ENCODE measurements at regions not wholly inside any gene's neighbourhood (a gene's known extent, or its start where the extent isn't known, plus 50 kb on each side); places are given as distances from the start of the nearest gene placed in this dataset.

- DNase-seq (ENCODE audit: low spot score in 2 of 2), result no peak
- Histone ChIP-seq H3K27me3 (no peaks in the 10 kb centered on the region), H3K9me3 (no peaks in the 10 kb centered on the region), H3K36me3 (no peaks in the 10 kb centered on the region), H3K4me3 (no peak overlapping the region), H3K4me1 (no peaks in the 10 kb centered on the region), H3K27ac (no peak overlapping the region)
- 68% methylated on average over 4 of the region's 4 CpGs for WGBS
- TF ChIP-seq, protein P1, sequence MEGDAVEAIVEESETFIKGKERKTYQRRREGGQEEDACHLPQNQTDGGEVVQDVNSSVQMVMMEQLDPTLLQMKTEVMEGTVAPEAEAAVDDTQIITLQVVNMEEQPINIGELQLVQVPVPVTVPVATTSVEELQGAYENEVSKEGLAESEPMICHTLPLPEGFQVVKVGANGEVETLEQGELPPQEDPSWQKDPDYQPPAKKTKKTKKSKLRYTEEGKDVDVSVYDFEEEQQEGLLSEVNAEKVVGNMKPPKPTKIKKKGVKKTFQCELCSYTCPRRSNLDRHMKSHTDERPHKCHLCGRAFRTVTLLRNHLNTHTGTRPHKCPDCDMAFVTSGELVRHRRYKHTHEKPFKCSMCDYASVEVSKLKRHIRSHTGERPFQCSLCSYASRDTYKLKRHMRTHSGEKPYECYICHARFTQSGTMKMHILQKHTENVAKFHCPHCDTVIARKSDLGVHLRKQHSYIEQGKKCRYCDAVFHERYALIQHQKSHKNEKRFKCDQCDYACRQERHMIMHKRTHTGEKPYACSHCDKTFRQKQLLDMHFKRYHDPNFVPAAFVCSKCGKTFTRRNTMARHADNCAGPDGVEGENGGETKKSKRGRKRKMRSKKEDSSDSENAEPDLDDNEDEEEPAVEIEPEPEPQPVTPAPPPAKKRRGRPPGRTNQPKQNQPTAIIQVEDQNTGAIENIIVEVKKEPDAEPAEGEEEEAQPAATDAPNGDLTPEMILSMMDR (IDR thresholded peaks at IDR 0.05), result no peak
- TF ChIP-seq POLR2A (IDR thresholded peaks at IDR 0.05), result no peak
- TF ChIP-seq EP300 (IDR thresholded peaks at IDR 0.05), result no peak
- TF ChIP-seq POLR2AphosphoS5 (IDR thresholded peaks at IDR 0.05), result no peak
Measured at GRCh38 chr2:198375083-198375410, 570.7 kb downstream of the PLCL1 start.

- Histone ChIP-seq H3K27me3 (no peaks in the 10 kb centered on the region), H3K27ac (no peak overlapping the region), H3K36me3 (no peaks in the 10 kb centered on the region), H3K4me1 (no peaks in the 10 kb centered on the region), H3K9me3 (no peaks in the 10 kb centered on the region), H3K4me3 (no peak overlapping the region)
- TF ChIP-seq, protein P1 (IDR thresholded peaks at IDR 0.05), result peak in 1 of 2 donors; percentile 41
- no peak for TF ChIP-seq POLR2A (IDR thresholded peaks at IDR 0.05)
- no peak for DNase-seq (ENCODE audit: low spot score in 2 of 2)
- WGBS, result 40% methylated on average over 3 of the region's 3 CpGs
Measured at GRCh38 chr2:198374375-198375082, 570.1 kb downstream of the PLCL1 start.

DNA sequence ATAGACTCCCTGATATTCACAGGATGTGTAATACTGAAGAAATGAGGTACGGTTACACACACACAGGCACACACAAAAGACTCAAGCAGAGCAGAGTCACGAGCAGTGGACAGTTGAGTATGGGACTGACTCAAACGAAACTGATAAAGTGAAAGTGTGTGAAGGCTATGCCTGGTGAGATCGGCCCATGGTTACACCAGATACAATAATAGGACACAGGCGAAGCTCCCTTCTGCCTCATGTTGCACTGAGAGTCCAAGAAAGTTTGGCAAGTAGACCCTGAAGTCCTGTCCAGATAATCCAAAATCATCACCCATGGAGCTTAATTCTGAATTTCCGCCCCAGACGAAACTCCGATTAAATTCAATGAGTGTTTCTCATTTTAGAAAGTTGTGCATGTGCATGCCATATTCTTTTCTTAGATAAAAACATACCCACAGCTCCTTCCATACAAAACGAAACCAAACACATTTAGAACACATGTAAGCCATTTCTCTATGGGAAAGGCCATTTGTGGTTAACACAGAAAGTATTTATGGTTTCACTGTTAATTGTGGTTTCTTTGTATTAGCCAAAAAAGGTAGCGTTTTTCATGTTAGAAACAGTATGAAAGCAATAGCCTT, 567.6 kb downstream of the PLCL1 start:
- 54% methylated on average over 10 of the region's 10 CpGs for WGBS
- H3K36me3 ChIP-seq, result no peaks in the 10 kb centered on the region
- no peaks in the 10 kb centered on the region for H3K27me3 ChIP-seq
- no peaks in the 10 kb centered on the region for H3K9me3 ChIP-seq
- H3K27ac ChIP-seq, result no peak overlapping the region
- DNase-seq (ENCODE audit: low spot score in 2 of 2), result no peak
- H3K4me3 ChIP-seq, result peak overlapping the region; percentile 24
- no peak for TF ChIP-seq POLR2A (IDR thresholded peaks at IDR 0.05)
- TF ChIP-seq, protein P1 (IDR thresholded peaks at IDR 0.05), result no peak
- TF ChIP-seq EP300 (IDR thresholded peaks at IDR 0.05), result no peak
- TF ChIP-seq POLR2AphosphoS5 (IDR thresholded peaks at IDR 0.05), result no peak
- no peaks in the 10 kb centered on the region for H3K4me1 ChIP-seq

- Histone ChIP-seq H3K27ac (no peak overlapping the region), H3K27me3 (no peaks in the 10 kb centered on the region), H3K4me1 (no peaks in the 10 kb centered on the region), H3K9me3 (no peaks in the 10 kb centered on the region), H3K36me3 (no peaks in the 10 kb centered on the region), H3K4me3 (no peak overlapping the region)
- TF ChIP-seq POLR2AphosphoS5 (IDR thresholded peaks at IDR 0.05), result no peak
- TF ChIP-seq POLR2A (IDR thresholded peaks at IDR 0.05), result no peak
- TF ChIP-seq, protein P1 (IDR thresholded peaks at IDR 0.05), result no peak
- no peak for TF ChIP-seq EP300 (IDR thresholded peaks at IDR 0.05)
- WGBS, result 90% methylated on average over 1 of the region's 1 CpG
- DNase-seq (ENCODE audit: low spot score in 2 of 2), result no peak
Measured at GRCh38 chr2:198371329-198371728, 566.9 kb downstream of the PLCL1 start.

GRCh38 chr2:198368089-198368488, 563.7 kb downstream of the PLCL1 start:
- Histone ChIP-seq H3K4me1 (no peaks in the 10 kb centered on the region), H3K4me3 (no peak overlapping the region), H3K9me3 (no peaks in the 10 kb centered on the region), H3K27ac (no peak overlapping the region), H3K27me3 (no peaks in the 10 kb centered on the region), H3K36me3 (no peaks in the 10 kb centered on the region)
- no peak for TF ChIP-seq POLR2A (IDR thresholded peaks at IDR 0.05)
- TF ChIP-seq, protein P1 (IDR thresholded peaks at IDR 0.05), result no peak
- no peak for TF ChIP-seq EP300 (IDR thresholded peaks at IDR 0.05)
- no peak for TF ChIP-seq POLR2AphosphoS5 (IDR thresholded peaks at IDR 0.05)
- WGBS, result 58% methylated on average over 2 of the region's 2 CpGs
- DNase-seq (ENCODE audit: low spot score in 2 of 2), result no peak

All from suprapubic skin (tissue), 4 donors.